GM19023 (cell line): ENCODE measurements at regions not wholly inside any gene's neighbourhood (a gene's known extent, or its start where the extent isn't known, plus 50 kb on each side); places are given as distances from the start of the nearest gene placed in this dataset.

Experiments
- ATAC-seq: cut with Tn5 transposase; IDR thresholded peaks from one replicate; pipeline ENCODE4 v1.9.1; 2021; ENCODE audit warnings: mild to moderate bottlenecking, moderate library complexity; ENCODE audit not compliant: unreplicated experiment

- no peak for ATAC-seq
Observed at GRCh38 chr21:28758042-28758882, 234.4 kb downstream of the LTN1 start.

- ATAC-seq = no peak
Observed at GRCh38 chr21:28754862-28755261, 237.8 kb downstream of the LTN1 start.

- no peak for ATAC-seq
Observed at GRCh38 chr21:28754127-28754611, 238.5 kb downstream of the LTN1 start.

GRCh38 chr21:28752131-28752530, 240.5 kb downstream of the LTN1 start:
- no peak for ATAC-seq

GRCh38 chr21:28751176-28751575, 241.5 kb downstream of the LTN1 start:
- no peak for ATAC-seq

- ATAC-seq = no peak
Observed at GRCh38 chr21:28750565-28750964, 242.1 kb downstream of the LTN1 start.

GRCh38 chr21:28749536-28749935, 243.1 kb downstream of the LTN1 start:
- no peak for ATAC-seq

- no peak for ATAC-seq
Observed at GRCh38 chr21:28747464-28747863, 245.2 kb downstream of the LTN1 start.

GRCh38 chr21:28746166-28746565, 246.5 kb downstream of the LTN1 start:
- ATAC-seq = no peak

- ATAC-seq = peak; percentile 84
Observed at GRCh38 chr21:28745131-28746016, 247.3 kb downstream of the LTN1 start.

GRCh38 chr21:28743723-28744122, 249.0 kb downstream of the LTN1 start:
- ATAC-seq = no peak

GRCh38 chr21:28742527-28742926, 250.2 kb downstream of the LTN1 start:
- ATAC-seq = no peak

- no peak for ATAC-seq
Observed at GRCh38 chr21:28740125-28740524, 252.6 kb downstream of the LTN1 start.

GRCh38 chr21:28738882-28739281, 253.8 kb downstream of the LTN1 start:
- no peak for ATAC-seq

GRCh38 chr21:28738420-28738704, 254.3 kb downstream of the LTN1 start:
- no peak for ATAC-seq

GRCh38 chr21:28737674-28738419, 254.8 kb downstream of the LTN1 start:
- no peak for ATAC-seq

- no peak for ATAC-seq
Observed at GRCh38 chr21:28734522-28735175, 258.0 kb downstream of the LTN1 start.

- ATAC-seq = no peak
Observed at GRCh38 chr21:28731700-28732321, 260.9 kb downstream of the LTN1 start.

- no peak for ATAC-seq
Observed at GRCh38 chr21:28729887-28730286, 262.8 kb downstream of the LTN1 start.

- ATAC-seq = no peak
Observed at GRCh38 chr21:28727809-28728208, 264.9 kb downstream of the LTN1 start.
